K562 (cell line): ENCODE measurements at regions not wholly inside any gene's neighbourhood (a gene's known extent, or its start where the extent isn't known, plus 50 kb on each side); places are given as distances from the start of the nearest gene placed in this dataset.

Source experiments
- ATAC-seq: fragments of 200-7000 bp; cut with Tn5 transposase; 3 replicates; pipeline ENCODE4 v1.9.1; 2020; ENCODE audit warnings: moderate library complexity
- BruUV-seq: library from RNA; stranded (reverse); fragments of 400-500 nt; replicated peaks from 2 replicates; lab custom pipeline; 2021; lab: Mats Ljungman, UMichigan
- CTCF ChIA-PET: fragments of 300-600 bp; formaldehyde crosslinking; extraction: SDS; loops from one replicate; lab custom pipeline; 2021; ENCODE audit warnings: low intra/inter-chr PET ratio; lab: Yijun Ruan, JAX
- POLR2A ChIA-PET: fragments of 300-600, 350-650 bp; sonication (Branson Sonifier 250); formaldehyde crosslinking; extraction: SDS; loops from one replicate; lab custom pipeline; 2021; ENCODE audit warnings: antibody characterized with exemption, inconsistent platforms; lab: Yijun Ruan, JAX
- DNase-seq, 4 experiments: peaks; one replicate each; pipeline versions ENCODE4 v3.0.0 to v3.0.0-alpha.2; 2011 to 2018; ENCODE audit warnings: low spot score in 3 of 4, mixed read lengths in 3 of 4; ENCODE audit errors: extremely low read depth in 1 of 4
- FAIRE-seq: peaks from 2 replicates; lab custom pipeline; 2011; peaks lifted over from hg19 to GRCh38; lab: Jason Lieb, UNC
- H2AFZ ChIP-seq: 2 replicates; pipeline ENCODE4 v1.6.0; 2011; ENCODE audit warnings: low read depth, low read length, control low read depth, inconsistent platforms
- H3K27ac ChIP-seq: fragments of 200-600 bp; 3 replicates; pipeline ENCODE4 v1.8.0; 2011; ENCODE audit warnings: low read depth, mild to moderate bottlenecking, control low read depth, inconsistent platforms, low read length, moderate library complexity, mixed read lengths; ENCODE audit errors: extremely low read depth
- H3K27me3 ChIP-seq, 2 experiments: fragments of 300-600 bp in 1 of 2; 2 replicates in 1 of 2; 3 replicates in 1 of 2; pipeline versions ENCODE4 v1.6.0 to v1.8.0; 2011; ENCODE audit warnings: inconsistent platforms in 2 of 2, low read length in 2 of 2, mild to moderate bottlenecking in 1 of 2, mixed read lengths in 1 of 2, moderate library complexity in 1 of 2; ENCODE audit not compliant: control insufficient read depth in 2 of 2, insufficient read depth in 2 of 2
- H3K36me3 ChIP-seq: fragments of 300-600 bp; 3 replicates; pipeline ENCODE4 v1.8.0; 2011; ENCODE audit warnings: mild to moderate bottlenecking, low read length, inconsistent platforms; ENCODE audit not compliant: control insufficient read depth, insufficient read depth
- H3K4me1 ChIP-seq, 2 experiments: fragments of 200-600 bp in 1 of 2; replicated peaks in 1 of 2; 2 replicates in 1 of 2; 3 replicates in 1 of 2; pipeline versions ENCODE4 v1.5.1 to v1.8.0; 2011; ENCODE audit warnings: inconsistent platforms in 2 of 2, low read length in 2 of 2, mild to moderate bottlenecking in 1 of 2, mixed read lengths in 1 of 2, moderate library complexity in 1 of 2; ENCODE audit not compliant: control insufficient read depth in 2 of 2, insufficient read depth in 2 of 2
- H3K4me2 ChIP-seq: 2 replicates; pipeline ENCODE4 v1.6.1; 2011; ENCODE audit warnings: low read length, control low read depth, inconsistent platforms, mixed read lengths; ENCODE audit not compliant: insufficient read depth
- H3K4me3 ChIP-seq: fragments of 200-600 bp; sonication (generic), shearing (Covaris generic); 2 replicates; pipeline ENCODE4 v1.5.1; 2016; ENCODE audit warnings: control low read depth, inconsistent platforms
- H3K79me2 ChIP-seq: fragments of 200-600 bp; 3 replicates; pipeline ENCODE4 v1.8.0; 2011; ENCODE audit warnings: low read length, inconsistent platforms; ENCODE audit not compliant: control insufficient read depth, insufficient read depth
- H3K9ac ChIP-seq, 2 experiments: 2 replicates each; pipeline versions ENCODE4 v1.6.0 to v1.6.1; 2011; ENCODE audit warnings: low read depth in 2 of 2, low read length in 2 of 2, control low read depth in 1 of 2, inconsistent platforms in 1 of 2, mild to moderate bottlenecking in 1 of 2, mixed read lengths in 1 of 2; ENCODE audit not compliant: insufficient read depth in 1 of 2
- H3K9me1 ChIP-seq: one replicate; pipeline ENCODE4 v1.6.0; 2011; ENCODE audit warnings: inconsistent platforms, mild to moderate bottlenecking, low read length, moderate library complexity; ENCODE audit not compliant: control insufficient read depth, insufficient read depth
- H3K9me3 ChIP-seq: replicated peaks from 2 replicates; pipeline ENCODE4 v1.5.1; 2011; ENCODE audit warnings: low read depth, low read length, inconsistent platforms; ENCODE audit not compliant: control insufficient read depth, insufficient read depth
- H4K20me1 ChIP-seq: replicated peaks from 2 replicates; pipeline ENCODE4 v1.6.1; 2011; ENCODE audit warnings: low read length, inconsistent platforms, mixed read lengths; ENCODE audit not compliant: control insufficient read depth, insufficient read depth
- CCNT2 ChIP-seq: IDR thresholded peaks from 2 replicates; pipeline ENCODE4 v1.6.1; 2011; ENCODE audit warnings: borderline replicate concordance, low read depth, mild to moderate bottlenecking, moderate library complexity, mixed read lengths, low read length; ENCODE audit not compliant: insufficient read length; ENCODE audit errors: extremely low read depth
- PHTF2 ChIP-seq: fragments of 250-450 bp; sonication (Bioruptor Pico); IDR thresholded peaks from 2 replicates; pipeline ENCODE4 v1.5.0; 2021; ENCODE audit warnings: mild to moderate bottlenecking
- VEZF1 ChIP-seq: fragments of 200-800 bp; sonication (Bioruptor generic); IDR thresholded peaks from 2 replicates; pipeline ENCODE4 v1.6.1; 2017; ENCODE audit warnings: missing genetic modification characterization, missing compliant biosample characterization
- ZNF408 ChIP-seq: fragments of 250-450 bp; sonication (Bioruptor Pico); IDR thresholded peaks from 2 replicates; pipeline ENCODE4 v1.4.0; 2020; ENCODE audit warnings: low read depth, mild to moderate bottlenecking, moderate library complexity
- WGBS: fragments of 100-300 bp; shearing (Covaris generic); methylation state at CpG from one replicate; pipeline ENCODE4 v1.1.6; 2016; ENCODE audit warnings: low coverage, mixed read lengths; ENCODE audit not compliant: insufficient coverage; ENCODE audit errors: missing lambda C conversion rate; 5-methylcytosine and 5-hydroxymethylcytosine counted together
- in situ Hi-C: fragments of 300-500 bp; cut with MboI; formaldehyde crosslinking; loops from 4 replicates; pipeline ENCODE4 v1.15.0; 2018; ENCODE audit warnings: inconsistent platforms, mixed read lengths
- intact Hi-C: fragments of 100-400 bp; cut with micrococcal nuclease; formaldehyde crosslinking; loops from 2 replicates; pipeline ENCODE4 v1.14.2; 2022
- TF ChIP-seq, protein P1 (sequence below): fragments of 250-450 bp; sonication (Bioruptor Pico); IDR thresholded peaks from 2 replicates; pipeline ENCODE4 v1.4.0; 2020
- TF ChIP-seq, protein P2 (sequence below): sonication (generic); formaldehyde crosslinking; IDR thresholded peaks from 2 replicates; pipeline ENCODE4 v1.8.0; 2022; ENCODE audit warnings: mild to moderate bottlenecking, missing genetic modification reagents

- Histone ChIP-seq H3K36me3 (no peaks in the 10 kb centered on the region), H3K27me3 (no peaks in the 10 kb centered on the region), H4K20me1 (no peaks in the 10 kb centered on the region), H3K4me2 (no peak overlapping the region), H3K9ac (no peak overlapping the region), H3K4me3 (no peak overlapping the region), H3K4me1 (no peaks in the 10 kb centered on the region), H2AFZ (no peak overlapping the region), H3K27ac (no peak overlapping the region), H3K9me3 (no peaks in the 10 kb centered on the region), H3K9me1 (no peaks in the 10 kb centered on the region), H3K79me2 (no peaks in the 10 kb centered on the region)
- POLR2A ChIA-PET, result no interaction called here
- TF ChIP-seq PHTF2 (CRISPR knock-in tag), result no peak
- TF ChIP-seq, protein P1, sequence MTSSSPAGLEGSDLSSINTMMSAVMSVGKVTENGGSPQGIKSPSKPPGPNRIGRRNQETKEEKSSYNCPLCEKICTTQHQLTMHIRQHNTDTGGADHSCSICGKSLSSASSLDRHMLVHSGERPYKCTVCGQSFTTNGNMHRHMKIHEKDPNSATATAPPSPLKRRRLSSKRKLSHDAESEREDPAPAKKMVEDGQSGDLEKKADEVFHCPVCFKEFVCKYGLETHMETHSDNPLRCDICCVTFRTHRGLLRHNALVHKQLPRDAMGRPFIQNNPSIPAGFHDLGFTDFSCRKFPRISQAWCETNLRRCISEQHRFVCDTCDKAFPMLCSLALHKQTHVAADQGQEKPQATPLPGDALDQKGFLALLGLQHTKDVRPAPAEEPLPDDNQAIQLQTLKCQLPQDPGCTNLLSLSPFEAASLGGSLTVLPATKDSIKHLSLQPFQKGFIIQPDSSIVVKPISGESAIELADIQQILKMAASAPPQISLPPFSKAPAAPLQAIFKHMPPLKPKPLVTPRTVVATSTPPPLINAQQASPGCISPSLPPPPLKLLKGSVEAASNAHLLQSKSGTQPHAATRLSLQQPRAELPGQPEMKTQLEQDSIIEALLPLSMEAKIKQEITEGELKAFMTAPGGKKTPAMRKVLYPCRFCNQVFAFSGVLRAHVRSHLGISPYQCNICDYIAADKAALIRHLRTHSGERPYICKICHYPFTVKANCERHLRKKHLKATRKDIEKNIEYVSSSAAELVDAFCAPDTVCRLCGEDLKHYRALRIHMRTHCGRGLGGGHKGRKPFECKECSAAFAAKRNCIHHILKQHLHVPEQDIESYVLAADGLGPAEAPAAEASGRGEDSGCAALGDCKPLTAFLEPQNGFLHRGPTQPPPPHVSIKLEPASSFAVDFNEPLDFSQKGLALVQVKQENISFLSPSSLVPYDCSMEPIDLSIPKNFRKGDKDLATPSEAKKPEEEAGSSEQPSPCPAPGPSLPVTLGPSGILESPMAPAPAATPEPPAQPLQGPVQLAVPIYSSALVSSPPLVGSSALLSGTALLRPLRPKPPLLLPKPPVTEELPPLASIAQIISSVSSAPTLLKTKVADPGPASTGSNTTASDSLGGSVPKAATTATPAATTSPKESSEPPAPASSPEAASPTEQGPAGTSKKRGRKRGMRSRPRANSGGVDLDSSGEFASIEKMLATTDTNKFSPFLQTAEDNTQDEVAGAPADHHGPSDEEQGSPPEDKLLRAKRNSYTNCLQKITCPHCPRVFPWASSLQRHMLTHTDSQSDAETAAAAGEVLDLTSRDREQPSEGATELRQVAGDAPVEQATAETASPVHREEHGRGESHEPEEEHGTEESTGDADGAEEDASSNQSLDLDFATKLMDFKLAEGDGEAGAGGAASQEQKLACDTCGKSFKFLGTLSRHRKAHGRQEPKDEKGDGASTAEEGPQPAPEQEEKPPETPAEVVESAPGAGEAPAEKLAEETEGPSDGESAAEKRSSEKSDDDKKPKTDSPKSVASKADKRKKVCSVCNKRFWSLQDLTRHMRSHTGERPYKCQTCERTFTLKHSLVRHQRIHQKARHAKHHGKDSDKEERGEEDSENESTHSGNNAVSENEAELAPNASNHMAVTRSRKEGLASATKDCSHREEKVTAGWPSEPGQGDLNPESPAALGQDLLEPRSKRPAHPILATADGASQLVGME (CRISPR knock-in tag), result no peak
- TF ChIP-seq VEZF1 (CRISPR knock-in tag), result no peak
- TF ChIP-seq, protein P2, sequence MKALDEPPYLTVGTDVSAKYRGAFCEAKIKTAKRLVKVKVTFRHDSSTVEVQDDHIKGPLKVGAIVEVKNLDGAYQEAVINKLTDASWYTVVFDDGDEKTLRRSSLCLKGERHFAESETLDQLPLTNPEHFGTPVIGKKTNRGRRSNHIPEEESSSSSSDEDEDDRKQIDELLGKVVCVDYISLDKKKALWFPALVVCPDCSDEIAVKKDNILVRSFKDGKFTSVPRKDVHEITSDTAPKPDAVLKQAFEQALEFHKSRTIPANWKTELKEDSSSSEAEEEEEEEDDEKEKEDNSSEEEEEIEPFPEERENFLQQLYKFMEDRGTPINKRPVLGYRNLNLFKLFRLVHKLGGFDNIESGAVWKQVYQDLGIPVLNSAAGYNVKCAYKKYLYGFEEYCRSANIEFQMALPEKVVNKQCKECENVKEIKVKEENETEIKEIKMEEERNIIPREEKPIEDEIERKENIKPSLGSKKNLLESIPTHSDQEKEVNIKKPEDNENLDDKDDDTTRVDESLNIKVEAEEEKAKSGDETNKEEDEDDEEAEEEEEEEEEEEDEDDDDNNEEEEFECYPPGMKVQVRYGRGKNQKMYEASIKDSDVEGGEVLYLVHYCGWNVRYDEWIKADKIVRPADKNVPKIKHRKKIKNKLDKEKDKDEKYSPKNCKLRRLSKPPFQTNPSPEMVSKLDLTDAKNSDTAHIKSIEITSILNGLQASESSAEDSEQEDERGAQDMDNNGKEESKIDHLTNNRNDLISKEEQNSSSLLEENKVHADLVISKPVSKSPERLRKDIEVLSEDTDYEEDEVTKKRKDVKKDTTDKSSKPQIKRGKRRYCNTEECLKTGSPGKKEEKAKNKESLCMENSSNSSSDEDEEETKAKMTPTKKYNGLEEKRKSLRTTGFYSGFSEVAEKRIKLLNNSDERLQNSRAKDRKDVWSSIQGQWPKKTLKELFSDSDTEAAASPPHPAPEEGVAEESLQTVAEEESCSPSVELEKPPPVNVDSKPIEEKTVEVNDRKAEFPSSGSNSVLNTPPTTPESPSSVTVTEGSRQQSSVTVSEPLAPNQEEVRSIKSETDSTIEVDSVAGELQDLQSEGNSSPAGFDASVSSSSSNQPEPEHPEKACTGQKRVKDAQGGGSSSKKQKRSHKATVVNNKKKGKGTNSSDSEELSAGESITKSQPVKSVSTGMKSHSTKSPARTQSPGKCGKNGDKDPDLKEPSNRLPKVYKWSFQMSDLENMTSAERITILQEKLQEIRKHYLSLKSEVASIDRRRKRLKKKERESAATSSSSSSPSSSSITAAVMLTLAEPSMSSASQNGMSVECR, result no peak
- TF ChIP-seq ZNF408 (CRISPR knock-in tag), result no peak
- no peak for TF ChIP-seq CCNT2
- BruUV-seq, result no TSS peak
- no peak for DNase-seq
- FAIRE-seq, result no peak
- 0% methylated on average over 2 of the region's 2 CpGs for WGBS
- CTCF ChIA-PET, result interaction anchor here (0.5 kb wide), 1 partner anchor 25 kb away, joined by 3 read pairs; no protein-coding TSS in a partner anchor
- in situ Hi-C loops, result no loop called here
- intact Hi-C loops, result no loop called here
- ATAC-seq, result no peak
Observed at GRCh38 chr4:169338241-169338640, 67.5 kb upstream of the SH3RF1 start.
